ENCODE measurements at regions not wholly inside any gene's neighbourhood (a gene's known extent, or its start where the extent isn't known, plus 50 kb on each side); places are given as distances from the start of the nearest gene placed in this dataset.
"Not testable (repeated sequence)": the region's sequence is repeated elsewhere in the genome, so short reads cannot be mapped to it uniquely, and the experiment has no call there.

DNA sequence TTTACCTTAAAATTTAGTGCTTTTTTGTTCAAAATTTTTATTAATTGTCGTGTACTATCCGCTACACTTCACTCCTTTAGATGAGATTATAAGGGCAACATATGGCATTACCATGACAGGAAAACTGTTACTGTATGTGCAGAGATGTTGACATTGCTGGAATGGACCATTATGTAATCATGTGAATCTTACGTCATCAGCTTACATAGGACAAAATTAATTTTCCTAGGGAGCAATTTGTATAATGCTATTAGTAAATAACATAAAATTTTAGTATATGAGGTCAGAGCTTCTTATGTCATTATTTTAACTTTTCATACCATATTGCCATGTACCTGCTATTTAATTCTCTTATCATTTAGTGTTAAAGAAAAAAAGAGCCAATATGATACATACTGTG is 110.4 kb upstream of the KLHL1 start:
- H3K4me1 ChIP-seq: no peaks in the 10 kb centered on the region
- WGBS, 2 donors: 93 to 95% methylated on average over 3 of the region's 3 CpGs
- H3K36me3 ChIP-seq: no peaks in the 10 kb centered on the region
- no peak for DNase-seq (ENCODE audit: low spot score in 2 of 2)
- no peaks in the 10 kb centered on the region for H3K9me3 ChIP-seq
- no peak for TF ChIP-seq CTCF (IDR thresholded peaks at IDR 0.05)
- TF ChIP-seq EP300 (IDR thresholded peaks at IDR 0.05): no peak
- TF ChIP-seq POLR2A (IDR thresholded peaks at IDR 0.05): no peak
- no peak overlapping the region for H3K4me3 ChIP-seq
- H3K27ac ChIP-seq: no peak overlapping the region
- no peaks in the 10 kb centered on the region for H3K27me3 ChIP-seq

- not testable (repeated sequence) for H3K9me3 ChIP-seq; DNase-seq (ENCODE audit: low spot score in 2 of 2); H3K27ac ChIP-seq; H3K27me3 ChIP-seq; H3K4me1 ChIP-seq; H3K36me3 ChIP-seq; H3K4me3 ChIP-seq
- 87% methylated on average over 11 of the region's 11 CpGs for WGBS, 2 donors
These were observed 100.7 kb upstream of the KLHL1 start for GRCh38 chr13:70208968-70209367.

GRCh38 chr13:70206671-70207070 is 98.4 kb upstream of the KLHL1 start:
- H3K4me1 ChIP-seq: no peaks in the 10 kb centered on the region
- no peak for TF ChIP-seq POLR2A (IDR thresholded peaks at IDR 0.05)
- no peak for TF ChIP-seq CTCF (IDR thresholded peaks at IDR 0.05)
- TF ChIP-seq EP300 (IDR thresholded peaks at IDR 0.05): no peak
- no peaks in the 10 kb centered on the region for H3K9me3 ChIP-seq
- no peak overlapping the region for H3K4me3 ChIP-seq
- no peaks in the 10 kb centered on the region for H3K27me3 ChIP-seq
- H3K27ac ChIP-seq: no peak overlapping the region
- no peak for DNase-seq (ENCODE audit: low spot score in 2 of 2)
- H3K36me3 ChIP-seq: no peaks in the 10 kb centered on the region

GRCh38 chr13:70203661-70204229 is 95.5 kb upstream of the KLHL1 start:
- Histone ChIP-seq H3K4me1 (no peaks in the 10 kb centered on the region), H3K27me3 (no peaks in the 10 kb centered on the region), H3K9me3 (no peaks in the 10 kb centered on the region), H3K4me3 (no peak overlapping the region), H3K36me3 (no peaks in the 10 kb centered on the region), H3K27ac (no peak overlapping the region)
- DNase-seq (ENCODE audit: low spot score in 2 of 2): no peak
- TF ChIP-seq EP300 (IDR thresholded peaks at IDR 0.05): no peak
- no peak for TF ChIP-seq POLR2A (IDR thresholded peaks at IDR 0.05)
- no peak for TF ChIP-seq CTCF (IDR thresholded peaks at IDR 0.05)
- 90% methylated on average over 5 of the region's 5 CpGs for WGBS, 2 donors

- Histone ChIP-seq H3K4me3 (no peak overlapping the region), H3K4me1 (no peaks in the 10 kb centered on the region), H3K36me3 (no peaks in the 10 kb centered on the region), H3K27me3 (no peaks in the 10 kb centered on the region), H3K9me3 (peaks cover 0 to 6% (median 0%) of the 10 kb centered on the region in 4 donors), H3K27ac (no peak overlapping the region)
- TF ChIP-seq CTCF (IDR thresholded peaks at IDR 0.05): no peak
- TF ChIP-seq POLR2A (IDR thresholded peaks at IDR 0.05): no peak
- TF ChIP-seq EP300 (IDR thresholded peaks at IDR 0.05): no peak
- DNase-seq (ENCODE audit: low spot score in 2 of 2): no peak
These were observed 82.8 kb upstream of the KLHL1 start for GRCh38 chr13:70191034-70191433.

- no peaks in the 10 kb centered on the region for H3K36me3 ChIP-seq
- no peaks in the 10 kb centered on the region for H3K4me1 ChIP-seq
- H3K27me3 ChIP-seq: no peaks in the 10 kb centered on the region
- H3K27ac ChIP-seq: no peak overlapping the region
- WGBS, 2 donors: 75 to 88% methylated on average over 2 of the region's 2 CpGs
- no peak for TF ChIP-seq EP300 (IDR thresholded peaks at IDR 0.05)
- DNase-seq (ENCODE audit: low spot score in 2 of 2): no peak
- peaks cover 0 to 6% (median 0%) of the 10 kb centered on the region in 4 donors for H3K9me3 ChIP-seq
- H3K4me3 ChIP-seq: no peak overlapping the region
These were observed 81.7 kb upstream of the KLHL1 start for GRCh38 chr13:70189981-70190380.

Data from tibial nerve (tissue), 4 donors.